HG03139 (cell line): ENCODE measurements at regions not wholly inside any gene's neighbourhood (a gene's known extent, or its start where the extent isn't known, plus 50 kb on each side); places are given as distances from the start of the nearest gene placed in this dataset.
"Not testable (repeated sequence)": the region's sequence is repeated elsewhere in the genome, so short reads cannot be mapped to it uniquely, and the experiment has no call there.

Experiments
- ATAC-seq: cut with Tn5 transposase; IDR thresholded peaks from one replicate; pipeline ENCODE4 v1.9.1; 2021; ENCODE audit not compliant: unreplicated experiment

DNA sequence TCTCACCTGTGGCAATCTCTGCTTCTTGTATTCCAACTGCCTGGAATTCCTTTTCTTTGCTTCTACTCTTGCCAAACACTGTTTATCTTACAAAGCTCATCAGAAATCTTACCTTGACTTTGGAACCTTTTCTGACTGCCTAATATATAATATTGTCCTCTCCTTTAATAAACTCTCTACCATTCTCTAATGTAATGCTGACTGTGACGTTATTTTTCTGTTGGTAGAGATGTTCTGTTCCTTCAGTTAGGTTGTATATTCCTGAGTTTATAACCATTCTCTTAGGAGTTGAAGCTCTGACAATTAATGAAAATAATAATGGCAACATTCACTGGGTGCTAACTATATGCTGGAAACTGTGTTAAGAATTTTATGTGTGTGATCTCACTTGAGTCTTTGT is 188.8 kb upstream of the ATP10B start:
- no peak for ATAC-seq

DNA sequence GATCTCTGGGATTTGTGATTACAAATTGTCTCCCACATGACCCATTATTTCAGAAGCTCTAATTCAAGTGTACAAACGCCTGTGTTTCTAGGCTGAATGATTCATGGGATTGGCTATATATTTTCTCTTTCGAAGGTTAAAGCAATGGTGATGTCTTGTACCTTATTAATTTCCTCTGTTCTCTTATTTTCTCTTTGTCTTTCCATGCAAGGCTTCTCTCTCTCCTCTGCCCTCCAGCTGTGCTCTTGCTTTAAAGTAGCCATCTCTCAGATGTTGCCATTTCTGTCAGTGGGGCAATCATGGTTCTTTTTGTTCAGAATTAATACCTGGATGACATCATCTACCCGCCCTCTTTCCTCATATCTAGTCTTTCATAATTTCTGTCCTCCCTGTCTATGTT is 184.3 kb upstream of the ATP10B start:
- no peak for ATAC-seq

DNA sequence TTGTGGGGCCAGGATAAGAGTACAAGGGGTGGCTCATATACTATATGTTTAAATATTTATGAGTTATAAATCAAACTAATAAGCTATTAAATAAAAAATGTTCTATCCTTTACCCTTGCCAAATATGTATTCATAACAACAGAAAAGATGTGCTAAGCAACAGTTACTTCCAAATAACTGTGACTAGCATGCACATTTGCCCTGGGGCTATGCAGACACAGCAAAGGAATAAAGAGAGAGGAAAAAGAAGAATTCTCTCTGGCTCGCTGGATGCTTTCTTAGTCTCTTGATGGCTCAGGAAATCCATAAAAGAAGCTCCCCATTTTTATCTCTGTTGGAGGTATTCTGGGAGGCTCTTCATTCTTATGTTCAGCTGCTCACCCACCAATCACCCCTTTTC is 182.4 kb upstream of the ATP10B start:
- ATAC-seq, result no peak

DNA sequence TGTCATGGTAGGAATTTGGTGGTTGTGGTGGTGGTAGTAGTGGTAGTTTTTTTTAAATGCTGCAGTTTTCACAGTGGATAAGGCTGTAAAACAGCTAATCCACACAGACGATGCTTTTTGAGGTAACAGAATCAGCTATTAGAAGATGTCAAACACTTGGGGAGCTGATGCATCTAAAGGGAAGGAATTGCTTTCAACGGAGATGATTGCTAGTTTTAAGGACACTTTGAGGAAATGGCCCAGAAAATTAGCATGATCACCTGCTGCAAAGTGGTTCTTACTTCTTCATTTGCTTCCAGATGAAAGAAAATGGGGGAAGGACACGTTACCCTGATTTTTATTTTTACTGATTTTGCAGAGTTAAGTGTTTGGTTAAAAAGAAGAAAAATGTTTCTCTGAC is 178.2 kb upstream of the ATP10B start:
- no peak for ATAC-seq

DNA sequence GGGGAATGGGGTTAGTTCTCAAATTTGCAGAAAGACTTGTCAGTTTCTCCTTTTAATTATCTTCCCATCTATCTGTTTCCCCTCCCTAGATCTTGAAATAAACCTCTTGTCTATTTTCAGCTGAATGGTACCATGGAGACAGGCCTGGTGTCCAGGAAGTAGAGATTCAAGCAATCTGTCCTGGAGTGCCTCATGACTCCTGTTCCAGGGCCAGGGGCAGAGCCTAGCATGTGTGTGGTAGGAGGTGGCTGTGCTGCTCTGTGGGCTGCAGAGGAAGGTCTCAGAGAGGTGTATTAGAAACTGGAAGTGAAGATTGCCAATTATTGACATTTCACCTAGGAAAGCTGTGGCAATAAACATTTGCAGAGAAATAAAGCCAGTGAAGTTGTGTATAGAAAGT is 175.8 kb upstream of the ATP10B start:
- ATAC-seq, result no peak

DNA sequence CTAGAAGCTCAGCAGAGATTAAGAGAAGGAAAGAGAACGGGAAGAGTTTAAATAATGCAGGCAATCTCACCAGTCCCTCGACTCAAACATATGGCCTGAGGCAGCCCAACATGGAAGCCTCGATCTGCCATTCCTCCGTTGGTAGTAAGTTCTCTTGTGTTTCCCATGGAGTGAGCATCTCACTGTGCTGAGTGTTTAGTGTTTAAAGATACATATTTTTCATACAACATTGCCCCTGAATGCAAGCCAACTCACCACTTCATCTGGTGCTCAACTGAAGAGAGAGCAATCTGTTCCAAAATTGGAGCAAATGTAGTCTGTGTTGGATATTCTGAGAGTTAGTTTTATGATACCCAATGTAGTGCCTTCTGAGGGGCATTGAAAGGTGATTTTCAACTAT is 171.5 kb upstream of the ATP10B start:
- no peak for ATAC-seq

DNA sequence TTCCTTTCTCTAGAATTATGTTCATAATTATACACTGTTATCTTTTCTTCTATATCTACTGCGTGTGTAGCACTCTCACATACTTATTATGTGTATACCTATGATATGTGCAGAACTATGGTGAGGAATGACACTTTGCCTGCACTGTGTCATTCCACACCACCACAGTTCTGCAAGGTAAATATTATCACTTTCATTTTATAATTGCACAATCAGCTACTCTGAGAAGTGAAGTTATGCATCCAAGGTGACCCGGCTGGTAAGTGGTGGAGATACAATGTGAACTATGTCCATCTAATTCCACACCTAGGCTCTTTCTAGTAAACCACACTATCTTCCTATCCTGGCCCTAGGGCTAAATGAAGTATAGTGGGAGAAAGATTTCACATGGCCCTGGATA is 170.1 kb upstream of the ATP10B start:
- no peak for ATAC-seq

DNA sequence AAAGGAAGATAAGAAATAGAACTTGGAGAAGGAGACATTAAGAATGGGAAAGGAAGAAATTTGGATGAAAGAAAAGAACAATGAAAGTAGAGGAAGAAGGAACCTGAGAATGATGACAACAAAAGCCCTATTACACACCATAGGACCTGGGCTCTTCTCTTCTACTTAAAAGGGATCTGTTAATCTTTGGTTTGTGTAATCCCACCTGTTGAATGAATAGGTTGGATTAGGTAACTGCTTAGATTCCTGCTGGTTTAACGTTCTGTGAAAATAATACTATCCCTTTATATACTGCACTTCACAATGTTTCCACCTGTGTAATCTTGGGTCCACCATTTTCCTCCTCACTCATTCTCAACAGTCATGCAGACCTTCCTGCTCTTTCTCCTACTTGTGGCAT is 157.8 kb upstream of the ATP10B start:
- no peak for ATAC-seq

DNA sequence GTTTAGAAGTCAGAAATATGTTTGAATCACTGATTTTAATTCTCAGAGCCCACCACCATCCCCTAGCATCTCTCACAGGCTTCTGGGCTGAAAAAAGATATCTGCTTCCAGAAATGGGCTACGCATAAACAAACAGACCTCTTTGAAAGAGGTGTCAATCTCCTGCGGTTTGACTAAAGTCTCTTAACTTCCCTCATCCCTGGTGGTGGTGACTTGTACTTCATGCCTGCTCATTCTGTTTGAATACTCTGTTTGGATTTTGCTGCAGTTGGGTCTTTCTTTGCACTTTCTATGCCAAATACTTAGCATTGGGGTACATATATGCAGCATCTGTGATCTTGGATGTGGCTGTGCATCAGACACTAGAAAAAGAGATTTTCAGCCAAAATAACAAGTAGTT is 157.2 kb upstream of the ATP10B start:
- ATAC-seq, result no peak

DNA sequence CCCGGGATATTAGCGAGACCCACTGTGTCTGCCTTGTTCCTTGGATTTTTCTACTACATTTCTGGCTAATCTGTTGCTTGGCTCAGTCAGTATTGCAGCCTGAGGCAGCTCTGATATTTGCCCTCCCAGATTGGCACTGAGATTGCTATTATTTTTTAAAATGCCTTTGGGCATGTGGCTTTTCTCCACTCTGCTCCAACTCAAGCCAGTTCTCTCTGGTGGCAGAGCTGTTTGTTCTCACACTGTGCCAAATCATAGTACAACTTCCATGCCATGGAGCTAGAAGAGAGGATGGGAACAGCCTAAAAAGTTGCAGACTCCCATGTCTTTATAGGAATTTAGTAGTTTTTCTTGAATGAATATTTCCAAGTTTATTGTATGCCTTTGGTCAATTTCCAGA is 155.9 kb upstream of the ATP10B start:
- no peak for ATAC-seq

DNA sequence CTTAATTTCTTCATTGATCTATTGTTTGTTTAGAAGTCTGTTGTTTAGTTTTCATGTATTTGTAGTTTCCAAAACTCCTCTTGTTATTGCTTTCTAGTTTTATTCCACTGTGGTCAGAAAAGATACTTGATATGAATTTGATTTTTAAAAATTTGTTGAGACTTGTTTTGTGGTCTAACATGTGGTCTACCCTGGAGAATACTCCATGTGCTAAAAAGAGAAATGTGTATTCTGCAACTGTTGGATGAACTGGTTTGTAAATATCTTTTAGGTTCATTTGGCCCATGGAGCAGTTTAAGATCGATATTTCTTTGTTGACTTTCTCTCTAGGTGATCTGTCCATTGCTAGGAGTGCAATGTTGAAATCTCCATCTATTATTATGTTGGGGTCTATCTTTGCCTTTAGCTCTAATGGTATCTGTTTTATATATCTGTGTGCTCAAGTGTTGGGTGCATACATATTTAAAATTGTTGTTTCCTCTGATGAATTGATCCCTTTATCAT is 150.6 kb upstream of the ATP10B start:
- no peak for ATAC-seq

DNA sequence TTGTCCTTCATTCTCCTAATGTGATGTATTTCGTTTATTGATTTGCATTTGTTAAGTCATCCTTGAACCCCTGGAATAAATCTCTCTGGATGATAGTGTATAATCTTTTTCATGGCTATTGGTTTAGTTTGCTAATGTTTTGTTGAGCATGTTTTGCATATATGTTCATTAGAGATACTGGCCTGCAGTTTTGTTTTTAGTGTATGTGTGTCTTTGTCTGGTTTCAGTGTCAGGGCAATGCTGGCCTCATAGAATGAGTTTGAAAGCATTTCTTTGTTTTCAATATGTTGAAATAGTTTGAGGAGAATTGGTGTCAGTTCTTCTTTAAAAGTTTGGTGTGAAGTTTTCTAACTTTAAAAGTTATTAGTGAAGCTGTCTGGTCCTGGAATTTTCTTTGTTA is 149.6 kb upstream of the ATP10B start:
- no peak for ATAC-seq

DNA sequence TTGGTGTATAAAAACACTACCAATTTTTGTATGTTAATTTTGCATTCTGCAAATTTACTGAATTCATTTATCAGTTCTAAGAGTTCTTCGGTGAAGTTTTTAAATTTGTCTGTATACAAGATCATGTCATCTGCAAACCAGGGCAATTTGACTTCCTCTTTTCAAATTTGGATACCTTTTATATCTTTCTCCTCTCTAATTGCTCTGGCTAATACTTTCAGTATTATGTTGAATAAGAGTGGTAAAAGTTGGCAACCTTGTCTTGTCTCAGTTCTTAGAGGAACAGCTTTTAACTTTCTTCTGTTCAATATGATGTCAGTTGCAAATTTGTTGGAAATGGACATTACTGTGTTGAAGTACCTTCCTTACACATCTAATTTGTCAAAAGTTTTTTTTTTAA is 149.1 kb upstream of the ATP10B start:
- not testable (repeated sequence) for ATAC-seq

DNA sequence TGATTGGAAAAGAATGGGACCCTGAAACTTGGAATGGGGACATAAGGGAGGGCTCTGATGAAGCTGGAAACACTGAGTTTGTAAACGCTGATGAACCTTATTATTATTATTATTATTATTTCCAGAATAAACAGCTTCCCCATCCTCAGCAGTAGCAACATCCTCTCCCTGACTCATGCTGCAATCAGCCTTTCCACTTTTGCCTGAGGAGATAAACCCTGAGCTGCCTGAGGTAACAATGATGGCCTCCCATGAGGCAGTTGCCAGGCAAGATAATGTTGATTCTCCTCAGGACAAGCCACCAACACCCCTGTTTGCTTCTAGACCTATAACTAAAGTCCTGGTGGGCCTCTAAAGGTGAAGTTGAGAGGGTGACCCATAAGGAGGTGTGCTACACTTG is 139.2 kb upstream of the ATP10B start:
- no peak for ATAC-seq

DNA sequence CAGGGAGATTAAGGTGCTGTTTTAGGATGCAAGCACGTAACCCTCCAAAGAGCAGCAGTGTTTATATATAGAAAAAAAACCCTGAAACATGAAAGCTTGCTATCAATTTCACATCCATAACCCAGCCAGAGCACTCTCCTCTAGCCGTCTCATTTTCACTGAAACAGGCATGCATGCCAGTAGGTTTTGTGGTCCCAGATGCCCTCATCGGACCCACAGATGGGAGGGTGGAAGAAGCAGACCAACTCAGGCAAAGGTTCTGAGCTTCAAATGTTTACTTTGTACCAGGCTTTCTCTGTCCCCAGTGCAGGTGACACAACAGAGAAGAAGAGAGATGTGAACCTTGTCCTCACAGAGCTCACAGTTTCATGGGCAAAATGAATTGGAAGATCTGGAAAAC is 127.4 kb upstream of the ATP10B start:
- no peak for ATAC-seq

DNA sequence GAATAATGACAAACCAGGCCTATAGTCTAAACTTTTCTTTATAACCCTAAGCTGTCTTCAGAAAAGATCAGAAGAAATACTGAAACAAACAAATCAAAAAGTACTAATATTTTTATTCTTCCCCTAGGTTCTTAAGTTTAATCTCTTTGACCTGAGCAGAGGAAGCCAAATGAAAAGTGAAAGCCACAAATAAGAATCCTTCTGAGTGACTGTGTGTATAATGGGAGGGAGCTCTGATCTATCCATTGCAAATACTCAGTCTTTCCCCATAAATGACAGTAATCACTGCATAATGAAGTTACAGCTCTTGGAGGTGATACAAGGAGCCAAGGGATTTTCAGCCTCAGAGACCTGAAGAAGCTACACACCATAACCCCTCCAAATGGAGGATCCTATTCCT is 126.9 kb upstream of the ATP10B start:
- no peak for ATAC-seq

DNA sequence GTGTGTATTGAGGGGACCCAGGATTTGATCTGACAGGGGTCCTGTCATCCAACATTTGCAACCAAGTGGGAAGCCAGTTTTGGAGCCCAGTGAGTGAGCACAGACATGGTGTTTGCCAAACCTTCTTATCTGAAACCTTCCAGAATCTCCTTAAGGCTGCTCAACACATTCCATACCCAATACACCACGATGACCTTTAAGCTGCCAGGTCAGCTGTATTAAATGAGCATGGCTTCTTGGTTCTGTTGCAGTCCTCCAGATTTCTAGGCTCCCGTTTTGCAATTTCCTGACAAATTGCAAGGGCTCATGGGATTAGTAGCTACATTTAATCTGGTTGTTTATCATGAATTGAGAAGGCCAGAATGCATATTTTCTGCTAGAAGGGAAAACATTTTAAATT is 124.2 kb upstream of the ATP10B start:
- no peak for ATAC-seq

DNA sequence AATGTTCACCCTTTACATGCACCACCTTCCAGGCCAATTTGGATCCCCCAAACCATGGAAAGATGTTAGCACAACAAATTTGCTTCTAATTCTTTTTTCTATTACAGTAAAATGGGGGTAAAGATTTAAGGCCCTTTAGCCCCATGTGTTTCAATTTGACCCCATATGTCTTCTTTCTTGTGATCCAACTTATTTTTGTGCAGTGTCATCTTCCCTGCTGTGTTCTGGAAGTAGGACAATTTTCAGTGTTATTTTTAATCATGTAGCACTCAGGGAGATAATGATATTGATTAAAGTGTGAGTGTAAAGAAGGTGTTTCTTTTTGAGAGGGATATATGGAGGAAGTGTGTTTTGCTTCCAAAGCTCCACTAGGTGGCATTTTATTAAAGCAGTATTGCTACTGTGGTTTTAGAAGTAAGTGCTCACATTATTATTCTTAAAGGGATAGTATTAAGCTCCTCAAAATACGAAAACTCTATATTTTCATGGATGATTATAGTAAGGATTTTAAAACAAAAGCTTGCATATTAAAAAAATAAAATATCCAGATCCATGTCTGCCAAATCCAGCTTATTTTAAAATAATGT is 118.7 kb upstream of the ATP10B start:
- ATAC-seq, result no peak

DNA sequence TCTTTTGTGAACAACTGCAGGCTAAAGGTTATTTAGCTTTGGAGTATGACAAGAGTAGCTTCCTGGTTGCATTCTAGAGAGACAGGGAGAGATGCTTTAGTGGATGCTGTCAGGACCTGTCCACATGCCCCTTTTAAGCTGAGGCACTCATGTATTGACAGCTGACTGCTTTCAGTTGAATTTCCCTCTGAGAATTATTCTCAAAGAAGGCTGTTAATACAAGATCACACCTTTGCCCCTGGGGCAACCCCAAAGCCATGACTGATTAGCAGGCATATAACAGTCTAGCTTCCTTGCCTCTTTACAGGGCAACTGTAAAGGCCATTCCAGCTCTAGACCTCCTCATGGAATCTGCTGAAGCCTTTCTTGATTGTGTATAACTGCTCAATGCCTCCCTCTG is 117.6 kb upstream of the ATP10B start:
- ATAC-seq, result no peak

DNA sequence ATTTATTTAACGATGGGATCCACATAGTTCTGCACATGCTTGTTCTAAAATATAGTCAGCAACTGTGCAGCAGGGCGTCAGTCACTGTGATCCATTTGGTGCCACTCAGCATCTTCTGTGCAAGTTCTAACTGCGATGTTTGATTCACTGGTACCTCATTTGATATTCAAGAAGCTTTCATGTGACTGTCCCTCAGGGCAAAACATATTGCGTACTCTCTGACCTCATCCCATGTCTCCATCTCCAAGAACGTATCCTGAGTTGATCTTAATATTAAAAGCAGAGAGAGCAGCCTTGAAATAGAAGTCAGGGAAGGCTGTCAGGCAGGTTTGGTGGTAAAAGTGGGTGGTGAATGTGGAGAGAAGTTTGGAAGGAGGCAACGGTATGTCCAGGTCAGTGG is 116.5 kb upstream of the ATP10B start:
- no peak for ATAC-seq

DNA sequence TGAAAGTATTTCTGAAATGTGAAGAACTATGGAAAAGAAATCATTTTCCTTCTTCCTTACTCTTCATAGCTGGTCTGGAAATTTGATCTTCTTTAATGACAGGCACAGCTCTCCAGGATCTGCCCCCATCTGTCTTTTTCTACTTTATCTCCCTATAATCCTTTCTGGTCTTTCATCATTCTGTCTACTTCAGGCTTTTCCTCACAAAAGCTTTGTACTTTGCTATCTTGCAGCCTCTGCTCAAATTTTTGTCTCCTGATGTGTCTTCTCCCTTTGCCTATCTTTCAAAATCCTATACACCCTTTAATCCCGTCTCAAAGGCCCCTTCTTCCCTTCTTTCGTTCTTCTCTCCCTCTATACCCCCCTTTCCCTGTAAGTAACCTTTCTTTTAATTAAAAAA is 114.9 kb upstream of the ATP10B start:
- no peak for ATAC-seq

DNA sequence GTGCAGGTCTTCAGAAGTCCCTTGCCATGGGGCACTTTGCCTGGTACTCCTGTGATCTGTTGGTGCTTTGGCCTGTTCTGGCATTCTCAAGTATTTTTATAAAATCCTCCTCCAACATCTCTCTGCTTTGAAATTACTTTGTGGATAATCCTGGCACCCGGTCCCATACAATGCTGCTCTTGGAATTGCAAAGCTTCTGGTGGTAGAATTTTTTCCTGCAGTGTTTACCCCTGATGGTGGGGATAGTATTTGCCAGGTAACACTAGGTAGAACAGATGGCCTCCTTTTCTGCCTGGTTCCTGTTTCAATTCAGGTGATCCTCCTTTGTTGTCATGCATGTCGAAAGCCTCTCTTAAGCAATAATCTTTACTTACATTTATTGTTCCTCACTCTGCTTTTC is 109.8 kb upstream of the ATP10B start:
- no peak for ATAC-seq

DNA sequence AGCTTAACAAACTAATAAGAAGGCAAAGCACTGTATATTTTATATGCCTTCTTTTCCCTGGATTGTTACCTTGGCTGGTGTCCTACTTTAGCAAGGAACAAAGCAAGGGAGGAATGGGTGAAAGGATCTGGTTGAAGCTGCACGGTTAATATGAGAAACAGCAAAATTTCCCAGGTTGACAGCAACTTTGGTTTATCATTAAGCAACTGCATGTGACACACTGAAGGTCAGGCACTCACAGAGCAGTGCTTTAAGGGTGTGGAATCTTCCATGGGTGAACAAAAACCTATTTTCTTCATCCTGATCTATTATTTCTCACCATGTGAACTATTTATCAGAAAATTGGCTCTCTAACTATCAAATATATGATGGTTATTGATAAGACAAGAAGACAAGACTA is 109.0 kb upstream of the ATP10B start:
- no peak for ATAC-seq

DNA sequence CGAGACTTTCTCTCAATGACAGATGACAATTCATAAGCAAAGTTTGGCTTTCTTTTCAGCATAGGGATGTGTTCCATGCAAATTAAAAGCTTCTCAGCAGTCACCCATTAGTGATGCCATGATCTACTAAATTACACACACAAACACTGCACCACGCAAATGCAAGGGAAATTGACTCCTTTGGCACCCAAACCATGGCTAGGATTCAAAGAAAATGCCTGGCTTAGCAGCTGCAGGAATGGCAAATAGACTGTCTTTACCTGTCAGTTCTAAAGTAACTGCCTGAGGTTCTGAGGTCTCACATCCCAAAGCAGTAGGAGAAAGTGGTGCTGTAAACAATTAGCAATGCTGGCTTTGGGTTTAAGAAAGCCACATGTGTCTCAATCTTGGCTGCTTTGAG is 108.6 kb upstream of the ATP10B start:
- no peak for ATAC-seq
